HFFc6 (cell line): ENCODE measurements at regions not wholly inside any gene's neighbourhood (a gene's known extent, or its start where the extent isn't known, plus 50 kb on each side); places are given as distances from the start of the nearest gene placed in this dataset.
A peak's percentile ranks its signal among the peaks of the same experiment; 100 is the strongest.

Experiments
- DNase-seq: peaks from one replicate; pipeline ENCODE4 v3.0.0-alpha.2; 2018
- H3K27ac Mint-ChIP-seq: 2 replicates; pipeline ENCODE4 v1.8.0; 2020; ENCODE audit warnings: mild to moderate bottlenecking, mixed read lengths
- H3K27me3 Mint-ChIP-seq: 2 replicates; pipeline ENCODE4 v1.8.0; 2021; ENCODE audit warnings: mild to moderate bottlenecking, moderate library complexity, mixed read lengths; ENCODE audit not compliant: insufficient read depth
- H3K36me3 Mint-ChIP-seq: 2 replicates; pipeline ENCODE4 v1.8.0; 2021; ENCODE audit warnings: low read depth, mixed read lengths
- H3K4me1 Mint-ChIP-seq: 2 replicates; pipeline ENCODE4 v1.8.0; 2020; ENCODE audit warnings: low read depth, mixed read lengths
- H3K4me3 Mint-ChIP-seq: 2 replicates; pipeline ENCODE4 v1.8.0; 2020; ENCODE audit warnings: mild to moderate bottlenecking, moderate library complexity, mixed read lengths
- H3K9me3 Mint-ChIP-seq: 2 replicates; pipeline ENCODE4 v1.8.0; 2020; ENCODE audit warnings: mild to moderate bottlenecking, mixed read lengths
- CTCF ChIP-seq: fragments of 200-600 bp; sonication (generic); IDR thresholded peaks from 2 replicates; pipeline ENCODE4 v1.5.0; 2021; ENCODE audit warnings: antibody characterized with exemption, mild to moderate bottlenecking

GRCh38 chr18:34959989-34960388, 81.2 kb upstream of the MAPRE2 start:
- peaks cover 13% of the 10 kb centered on the region; the same call in 1 of the 2 replicates for H3K4me1 Mint-ChIP-seq
- H3K27ac Mint-ChIP-seq, result no peak overlapping the region
- H3K9me3 Mint-ChIP-seq, result no peaks in the 10 kb centered on the region; the same call in 1 of the 2 replicates
- H3K27me3 Mint-ChIP-seq, result peaks cover 6% of the 10 kb centered on the region; the same call in 1 of the 2 replicates
- H3K36me3 Mint-ChIP-seq, result no peaks in the 10 kb centered on the region
- DNase-seq, result no peak
- no peak for TF ChIP-seq CTCF
- H3K4me3 Mint-ChIP-seq, result no peak overlapping the region

GRCh38 chr18:34965108-34965507, 76.1 kb upstream of the MAPRE2 start:
- Mint-ChIP-seq H3K27me3 (peaks cover 8% of the 10 kb centered on the region; the same call in 1 of the 2 replicates), H3K4me1 (no peaks in the 10 kb centered on the region), H3K36me3 (no peaks in the 10 kb centered on the region), H3K4me3 (no peak overlapping the region), H3K27ac (no peak overlapping the region), H3K9me3 (no peaks in the 10 kb centered on the region)
- no peak for DNase-seq
- no peak for TF ChIP-seq CTCF

GRCh38 chr18:34965566-34965965, 75.6 kb upstream of the MAPRE2 start:
- DNase-seq, result no peak
- no peak for TF ChIP-seq CTCF
- Mint-ChIP-seq H3K9me3 (no peaks in the 10 kb centered on the region), H3K4me1 (no peaks in the 10 kb centered on the region), H3K4me3 (no peak overlapping the region), H3K36me3 (no peaks in the 10 kb centered on the region), H3K27me3 (peaks cover 8% of the 10 kb centered on the region; the same call in 1 of the 2 replicates), H3K27ac (no peak overlapping the region)

- peaks cover 10% of the 10 kb centered on the region; the same call in 1 of the 2 replicates for H3K27me3 Mint-ChIP-seq
- no peak for DNase-seq
- H3K27ac Mint-ChIP-seq, result no peak overlapping the region
- no peaks in the 10 kb centered on the region for H3K36me3 Mint-ChIP-seq
- H3K4me3 Mint-ChIP-seq, result no peak overlapping the region
- TF ChIP-seq CTCF, result no peak
- no peaks in the 10 kb centered on the region; the same call in 1 of the 2 replicates for H3K4me1 Mint-ChIP-seq
- H3K9me3 Mint-ChIP-seq, result no peaks in the 10 kb centered on the region
Measured at GRCh38 chr18:34970106-34970505, 71.1 kb upstream of the MAPRE2 start.

GRCh38 chr18:34971313-34971712, 69.9 kb upstream of the MAPRE2 start:
- TF ChIP-seq CTCF, result no peak

More at GRCh38 chr18:34971313-34971712, 69.9 kb upstream of the MAPRE2 start:
- peaks cover 20% of the 10 kb centered on the region for H3K27me3 Mint-ChIP-seq
- H3K27ac Mint-ChIP-seq, result no peak overlapping the region
- H3K4me1 Mint-ChIP-seq, result peaks cover 5% of the 10 kb centered on the region; the same call in 1 of the 2 replicates
- H3K9me3 Mint-ChIP-seq, result no peaks in the 10 kb centered on the region
- H3K36me3 Mint-ChIP-seq, result no peaks in the 10 kb centered on the region
- peak; percentile 39 for DNase-seq
- H3K4me3 Mint-ChIP-seq, result no peak overlapping the region
